ENCODE measurements at regions not wholly inside any gene's neighbourhood (a gene's known extent, or its start where the extent isn't known, plus 50 kb on each side); places are given as distances from the start of the nearest gene placed in this dataset.
"Not testable (repeated sequence)": the region's sequence is repeated elsewhere in the genome, so short reads cannot be mapped to it uniquely, and the experiment has no call there.

DNA sequence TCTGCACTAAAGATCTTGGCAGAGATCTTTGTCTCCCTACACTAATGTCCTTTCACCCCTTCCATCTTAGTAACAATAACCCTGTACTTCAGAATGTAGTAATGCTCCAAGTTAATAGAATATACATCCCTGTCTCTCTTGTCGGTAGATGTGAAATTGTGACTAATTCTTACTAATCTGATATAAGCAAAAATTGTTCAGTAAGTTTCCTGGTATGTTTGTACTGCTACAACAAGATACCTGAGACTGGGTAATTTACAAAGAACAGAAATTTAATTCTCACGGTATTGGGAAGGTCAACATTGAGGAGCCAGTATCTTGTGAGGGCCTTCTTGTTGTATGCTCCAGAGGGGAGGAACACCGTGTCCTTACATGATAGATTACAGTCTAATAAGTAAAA is 1686.6 kb upstream of the CDH9 start:
- DNase-seq (ENCODE audit: insufficient read length, low spot score) (no peak), FAIRE-seq (no peak)

DNA sequence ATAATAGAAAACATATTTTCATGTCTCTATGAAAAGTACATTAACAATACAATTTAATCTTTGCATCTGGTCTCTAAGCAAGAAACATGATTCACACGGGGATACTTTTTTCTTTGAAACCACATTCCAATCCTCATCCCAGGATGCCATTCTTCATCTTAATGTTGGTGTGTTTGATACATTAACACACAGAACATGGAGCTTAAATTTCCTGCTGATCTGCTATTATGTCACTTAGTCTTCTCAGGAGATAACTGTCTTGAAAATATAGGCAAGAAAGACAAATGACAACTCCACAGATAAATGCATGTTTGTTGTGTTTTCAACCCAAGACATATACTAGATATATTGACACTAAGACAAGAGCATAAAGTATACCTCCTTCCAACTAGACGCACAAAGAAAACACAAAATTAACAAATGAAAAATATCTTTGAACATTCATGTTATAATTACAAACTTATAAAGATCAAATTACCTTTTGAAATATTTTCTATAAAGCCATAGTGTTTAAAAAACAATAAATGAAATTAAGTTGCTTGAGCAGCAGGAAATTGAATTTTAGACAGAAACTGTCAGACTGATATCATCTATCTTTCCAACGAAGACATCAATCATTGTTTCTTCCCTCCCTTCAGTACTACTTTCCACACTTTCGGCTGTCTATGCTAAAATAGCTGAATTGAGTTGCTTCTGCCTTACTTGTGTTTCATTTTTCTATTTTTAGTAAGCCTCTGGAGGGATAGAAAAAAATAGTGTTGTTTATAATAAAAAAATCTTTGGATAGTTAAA is 1676.7 kb upstream of the CDH9 start:
- FAIRE-seq (no peak), DNase-seq (ENCODE audit: insufficient read length, low spot score) (no peak)

DNA sequence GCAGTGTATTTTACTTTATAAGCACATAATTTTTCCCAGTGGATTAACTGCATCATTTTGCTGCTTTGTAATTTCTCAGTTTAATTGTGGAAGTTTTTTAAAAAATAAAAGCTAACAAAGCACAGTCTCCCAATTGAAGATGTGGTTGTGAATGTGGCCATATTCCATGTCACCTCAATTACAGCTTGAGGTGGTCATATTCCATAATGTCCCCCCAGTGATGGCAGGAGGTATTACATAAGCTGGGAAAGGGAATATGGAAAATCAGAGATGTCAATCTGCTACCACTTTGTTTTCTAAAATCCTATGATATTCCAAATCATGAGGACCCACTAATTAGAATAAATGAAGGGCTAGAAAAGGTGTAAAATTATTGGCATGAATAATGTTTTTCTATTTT is 1672.0 kb upstream of the CDH9 start:
- DNase-seq (ENCODE audit: insufficient read length, low spot score) (no peak), FAIRE-seq (peak; percentile 38)

DNA sequence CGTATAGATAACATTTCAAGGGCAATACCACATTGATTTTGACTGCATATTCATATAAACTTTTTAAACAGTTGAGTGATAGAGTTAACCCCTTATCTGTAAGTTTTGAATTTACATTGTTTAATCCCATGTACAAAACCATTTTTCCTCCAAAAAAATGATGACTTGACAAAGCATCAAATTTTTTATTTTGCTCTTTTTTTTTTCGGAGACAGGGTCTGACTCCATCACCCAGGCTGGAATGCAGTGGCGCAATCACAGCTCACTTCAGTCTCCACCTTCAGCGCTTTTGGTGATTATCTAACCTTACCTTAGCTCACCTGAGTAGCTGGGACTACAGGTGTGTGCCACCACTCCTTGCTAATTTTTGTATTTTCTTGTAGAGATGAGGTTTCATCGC is 1670.1 kb upstream of the CDH9 start:
- no peak for FAIRE-seq
- no peak for DNase-seq (ENCODE audit: insufficient read length, low spot score)

DNA sequence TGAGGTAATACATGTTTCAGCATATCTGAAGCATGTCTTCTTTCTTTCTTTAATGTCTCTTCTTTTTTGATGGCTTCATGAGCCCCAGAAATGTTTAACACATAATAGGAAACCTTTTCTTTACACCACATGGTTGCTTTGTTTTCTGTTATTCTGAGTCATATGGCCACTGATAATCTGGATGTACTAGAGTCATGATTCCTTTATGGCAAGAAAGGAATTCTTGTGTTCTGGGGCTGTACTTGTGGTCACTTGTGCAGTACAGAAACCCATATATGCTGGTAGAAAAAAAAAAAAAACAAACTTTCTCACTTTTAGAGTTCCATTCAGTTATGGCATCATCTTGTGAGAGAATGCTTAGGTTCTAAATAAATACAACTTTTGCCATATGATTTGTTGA is 1669.3 kb upstream of the CDH9 start:
- DNase-seq (ENCODE audit: insufficient read length, low spot score): no peak

DNA sequence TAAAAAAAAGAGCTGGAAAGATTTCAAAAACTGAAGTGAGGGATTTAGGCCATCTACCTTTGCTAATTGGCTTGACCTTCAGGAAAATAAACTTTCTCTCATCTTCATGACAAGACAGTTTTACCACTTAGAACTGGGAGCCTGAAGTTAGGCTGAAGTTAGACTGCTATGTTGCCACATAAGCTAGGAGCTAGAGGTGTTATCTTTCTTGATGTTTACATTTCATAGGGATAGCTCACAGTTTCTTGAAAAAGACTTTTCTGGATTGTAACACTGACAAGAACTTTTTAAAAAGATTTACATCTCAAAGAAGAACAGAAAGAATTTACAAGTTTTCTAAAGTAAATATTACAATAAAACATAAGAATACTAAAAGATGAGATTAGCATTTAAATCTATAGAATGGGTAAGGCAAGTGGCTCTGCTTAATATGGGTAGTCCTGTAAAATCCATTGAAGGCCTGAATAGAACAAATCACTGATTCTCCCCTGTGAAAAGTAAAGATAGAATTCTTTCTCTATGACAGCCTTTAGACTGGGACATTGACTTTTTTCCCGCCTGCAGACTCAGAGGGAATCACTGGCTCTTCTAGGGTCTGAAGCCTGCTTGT is 1665.4 kb upstream of the CDH9 start:
- DNase-seq (ENCODE audit: insufficient read length, low spot score) (no peak), FAIRE-seq (no peak)

More for the DNA sequence above, 1669.3 kb upstream of the CDH9 start:
- FAIRE-seq: no peak

DNA sequence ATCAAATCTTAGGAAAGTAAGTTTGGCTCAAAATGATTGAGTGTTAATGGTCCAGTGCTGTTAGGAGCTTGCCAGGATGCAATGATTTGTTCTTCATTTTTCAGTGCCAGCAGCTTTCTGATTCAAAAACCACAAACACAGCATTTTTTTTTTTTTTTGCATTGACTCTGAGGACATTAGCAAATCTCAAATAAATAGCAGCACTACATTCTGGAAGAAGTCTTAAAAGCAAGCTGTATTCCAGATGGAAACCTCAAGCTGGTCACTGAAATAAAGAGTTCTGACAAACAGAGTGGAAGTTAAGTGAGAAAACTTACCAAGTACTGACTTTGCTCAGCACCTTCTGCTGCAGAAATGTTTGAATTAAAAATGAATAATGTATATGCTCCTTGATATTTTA is 1653.1 kb upstream of the CDH9 start:
- FAIRE-seq (no peak), DNase-seq (ENCODE audit: insufficient read length, low spot score) (no peak)

DNA sequence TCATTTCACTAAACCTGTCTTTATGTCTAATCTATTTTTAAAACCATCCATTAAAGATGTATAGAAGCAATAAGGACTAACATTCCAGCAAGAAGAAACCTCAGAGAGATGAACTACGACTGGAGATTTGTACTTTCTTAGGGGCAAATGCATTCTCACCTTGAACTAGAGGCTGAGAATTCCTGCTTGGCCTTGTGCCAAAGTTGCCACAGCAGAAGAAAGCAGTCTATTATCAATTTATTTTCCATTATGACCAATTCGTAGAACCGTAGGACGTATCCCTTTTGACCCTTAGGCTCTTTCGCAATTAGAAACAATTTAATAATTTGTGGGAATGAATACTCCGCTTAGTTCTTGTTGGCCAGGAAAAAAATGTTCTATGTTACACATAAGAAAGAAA is 1647.4 kb upstream of the CDH9 start:
- no peak for FAIRE-seq
- no peak for DNase-seq (ENCODE audit: insufficient read length, low spot score)

DNA sequence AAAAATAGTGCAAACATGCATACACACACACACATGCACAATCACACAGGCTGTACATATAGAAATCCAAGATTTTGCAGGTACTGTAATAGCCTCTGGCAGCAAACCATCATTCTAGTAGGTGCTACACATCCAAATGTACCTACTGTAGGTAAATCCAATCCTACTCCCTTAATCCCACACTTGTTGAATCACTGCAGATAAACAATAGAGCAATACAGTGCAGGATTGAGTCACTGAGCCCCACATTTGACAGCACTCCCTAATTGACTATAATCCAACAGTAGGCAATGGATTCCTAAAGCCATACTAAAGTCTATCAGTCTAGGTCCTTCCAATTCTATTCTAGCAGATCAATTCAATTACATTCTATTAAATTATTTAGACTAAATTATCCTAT is 1640.5 kb upstream of the CDH9 start:
- DNase-seq (ENCODE audit: insufficient read length, low spot score) (no peak), FAIRE-seq (peak; percentile 85)

DNA sequence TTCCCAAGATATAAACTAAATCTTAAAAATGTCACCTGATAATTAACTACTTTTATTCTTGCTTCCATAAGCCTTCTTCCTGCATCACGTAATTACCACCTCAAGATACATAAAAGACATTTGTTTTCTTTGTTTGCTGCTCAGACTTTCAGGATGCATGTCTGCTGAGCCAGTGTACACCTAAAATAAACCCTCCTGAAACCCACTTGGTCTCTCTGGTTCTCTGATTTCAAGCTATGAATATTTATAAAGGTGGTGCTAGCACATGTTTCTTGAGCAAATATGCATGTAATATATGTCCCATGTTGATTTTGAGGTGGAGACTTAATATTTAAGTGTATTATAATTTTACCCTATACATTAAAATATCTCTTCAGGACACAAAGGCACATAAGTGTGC is 1627.7 kb upstream of the CDH9 start:
- DNase-seq (ENCODE audit: insufficient read length, low spot score): no peak
- no peak for FAIRE-seq

DNA sequence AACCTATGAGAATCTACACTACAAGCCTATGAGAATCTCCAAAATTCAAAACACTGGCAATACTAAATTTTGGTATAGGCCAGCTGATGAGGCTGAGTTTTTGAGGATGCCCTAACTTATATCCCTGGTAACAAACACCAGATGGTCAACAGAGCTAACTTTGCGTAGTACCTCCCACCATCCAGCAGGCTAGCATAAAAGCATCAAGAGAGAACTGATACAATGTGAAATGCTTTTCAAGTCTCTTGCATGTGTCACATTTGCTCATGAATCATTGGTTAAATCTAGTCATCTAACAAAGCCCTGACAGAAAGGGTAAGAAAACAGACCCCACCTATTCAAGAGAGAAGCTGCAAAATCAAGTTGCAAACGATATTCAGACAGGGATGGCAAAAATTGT is 1609.7 kb upstream of the CDH9 start:
- FAIRE-seq: peak; percentile 84
- DNase-seq (ENCODE audit: insufficient read length, low spot score): peak; percentile 38

DNA sequence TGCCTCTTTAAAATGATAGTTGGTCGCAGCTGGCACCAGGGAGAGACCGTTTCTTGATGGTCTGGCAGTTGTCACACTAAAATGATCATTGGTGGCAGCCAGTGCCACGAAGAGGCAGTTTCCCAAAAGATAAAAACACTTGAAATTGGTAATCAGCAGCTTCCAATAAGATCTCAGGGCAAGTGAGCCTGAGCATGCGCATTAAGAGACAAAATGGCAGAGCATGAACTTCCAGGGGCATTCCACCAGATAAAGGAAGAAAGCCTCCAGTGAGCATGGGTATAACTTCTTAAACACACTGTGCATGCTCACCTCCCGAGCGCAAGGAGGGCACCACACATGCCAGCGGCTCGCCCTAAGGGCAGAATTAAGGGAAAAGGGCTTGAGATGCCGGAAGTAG is 1594.2 kb upstream of the CDH9 start:
- DNase-seq (ENCODE audit: insufficient read length, low spot score) (no peak), FAIRE-seq (no peak)

DNA sequence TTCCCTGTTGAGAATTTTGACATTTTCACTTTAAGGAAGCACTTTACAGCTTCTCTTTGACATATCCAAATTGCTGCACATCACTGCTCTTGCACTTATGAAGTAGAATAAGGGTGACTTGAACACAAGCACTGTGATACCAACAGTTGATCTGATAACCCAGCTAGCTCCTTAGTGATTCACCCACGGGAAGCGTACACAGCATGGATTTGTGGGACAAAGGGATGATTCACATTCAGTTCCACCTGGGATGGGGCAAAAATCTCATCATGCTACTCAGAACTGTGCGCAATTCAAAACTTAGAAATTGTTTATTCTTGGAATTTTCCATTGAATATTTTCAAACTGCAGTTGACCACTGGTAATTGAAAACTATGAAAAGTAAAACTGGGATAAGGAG is 1565.5 kb upstream of the CDH9 start:
- DNase-seq (ENCODE audit: insufficient read length, low spot score) (no peak), FAIRE-seq (no peak)

DNA sequence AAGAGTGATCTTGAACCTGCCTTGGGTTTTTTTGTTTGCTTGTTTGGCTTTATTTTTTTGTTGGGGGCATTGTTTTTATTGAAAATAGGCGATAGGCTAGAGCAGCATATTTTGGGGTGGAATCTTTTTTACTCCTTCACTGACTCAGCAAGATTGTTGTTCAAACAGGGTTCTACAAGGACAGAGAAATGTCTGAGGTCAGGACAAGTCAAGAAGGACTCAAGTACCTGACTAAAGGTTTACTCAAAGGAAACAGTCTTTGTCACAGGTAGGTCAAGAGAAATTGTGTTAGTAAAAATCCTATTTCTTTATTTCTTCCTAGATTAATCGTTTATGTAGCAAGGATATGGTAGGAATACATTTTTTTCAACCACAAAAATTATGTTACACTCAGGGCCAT is 1564.0 kb upstream of the CDH9 start:
- FAIRE-seq: no peak
- no peak for DNase-seq (ENCODE audit: insufficient read length, low spot score)

DNA sequence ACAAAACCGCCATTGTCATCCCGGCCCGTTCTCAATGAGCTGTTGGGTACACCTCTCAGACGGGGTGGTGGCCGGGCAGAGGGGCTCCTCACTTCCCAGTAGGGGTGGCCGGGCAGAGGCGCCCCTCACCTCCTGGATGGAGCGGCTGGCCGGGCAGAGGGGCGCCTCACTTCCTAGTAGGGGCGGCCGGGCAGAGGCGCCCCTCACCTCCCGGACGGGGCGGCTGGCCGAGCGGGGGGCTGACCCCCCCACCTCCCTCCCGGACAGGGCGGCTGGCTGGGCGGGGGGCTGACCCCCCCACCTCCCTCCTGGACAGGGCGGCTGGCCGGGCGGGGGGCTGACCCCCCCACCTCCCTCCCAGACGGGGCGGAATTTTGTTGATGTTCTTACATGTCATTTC is 1558.3 kb upstream of the CDH9 start:
- not testable (repeated sequence) for FAIRE-seq

DNA sequence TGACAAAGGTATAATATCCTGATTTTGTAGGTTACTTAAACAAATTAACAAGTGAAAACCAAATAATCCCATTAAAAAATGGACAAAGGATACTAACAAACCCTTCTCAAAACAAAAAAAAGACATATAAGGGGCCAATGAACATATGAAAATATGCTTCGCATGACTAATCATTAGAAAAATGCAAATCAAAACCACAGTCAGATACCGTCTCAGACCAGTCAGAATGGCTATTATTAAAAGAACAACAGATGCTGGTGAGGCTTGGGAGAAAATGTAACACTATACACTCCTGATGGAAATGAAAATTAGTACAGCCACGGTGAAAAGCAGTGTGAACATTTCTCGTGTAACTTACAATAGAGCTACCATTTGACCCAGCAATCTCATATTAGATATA is 1542.2 kb upstream of the CDH9 start:
- peak; percentile 83 for FAIRE-seq
- DNase-seq (ENCODE audit: insufficient read length, low spot score): peak; percentile 21

More for the DNA sequence above, 1558.3 kb upstream of the CDH9 start:
- not testable (repeated sequence) for DNase-seq (ENCODE audit: insufficient read length, low spot score)

DNA sequence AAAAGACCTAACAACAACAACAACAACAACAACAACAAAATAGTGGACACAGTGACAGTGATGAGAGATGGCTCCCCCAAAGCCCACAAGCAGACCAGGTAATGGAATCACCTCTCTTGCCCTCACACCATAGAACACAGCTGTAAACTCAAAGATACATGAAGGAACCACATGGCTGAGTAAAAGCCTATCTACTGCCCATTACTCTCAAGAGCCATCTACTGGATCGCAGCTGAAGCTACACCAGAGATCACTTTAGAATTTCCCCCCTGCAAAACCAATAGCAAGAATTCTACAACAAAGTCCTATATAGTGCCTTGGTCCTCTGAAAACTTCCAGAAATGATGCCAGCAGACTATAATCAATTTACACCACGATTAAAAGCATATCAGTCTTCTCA is 1537.6 kb upstream of the CDH9 start:
- peak; percentile 73 for FAIRE-seq
- peak; percentile 4 for DNase-seq (ENCODE audit: insufficient read length, low spot score)

DNA sequence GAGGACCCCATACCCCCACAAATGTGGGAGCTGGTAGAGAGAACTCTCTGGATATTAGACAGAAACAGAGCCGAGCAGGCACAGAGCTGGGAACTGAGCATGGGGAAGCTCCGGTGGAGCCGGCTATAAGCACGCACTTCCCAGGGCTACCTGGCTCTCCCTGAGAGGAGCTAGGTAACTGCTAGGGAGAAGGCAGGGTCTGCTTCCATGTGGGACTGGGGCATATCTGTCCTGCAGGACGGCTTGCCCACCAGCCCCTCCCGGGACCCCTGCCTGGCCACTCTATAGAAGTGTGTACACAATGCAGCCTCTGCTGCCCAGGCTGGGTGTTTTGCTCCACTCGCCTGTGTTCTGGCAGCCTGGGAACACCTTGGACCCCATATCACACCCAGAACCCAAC is 1537.0 kb upstream of the CDH9 start:
- DNase-seq (ENCODE audit: insufficient read length, low spot score) (no peak), FAIRE-seq (no peak)

DNA sequence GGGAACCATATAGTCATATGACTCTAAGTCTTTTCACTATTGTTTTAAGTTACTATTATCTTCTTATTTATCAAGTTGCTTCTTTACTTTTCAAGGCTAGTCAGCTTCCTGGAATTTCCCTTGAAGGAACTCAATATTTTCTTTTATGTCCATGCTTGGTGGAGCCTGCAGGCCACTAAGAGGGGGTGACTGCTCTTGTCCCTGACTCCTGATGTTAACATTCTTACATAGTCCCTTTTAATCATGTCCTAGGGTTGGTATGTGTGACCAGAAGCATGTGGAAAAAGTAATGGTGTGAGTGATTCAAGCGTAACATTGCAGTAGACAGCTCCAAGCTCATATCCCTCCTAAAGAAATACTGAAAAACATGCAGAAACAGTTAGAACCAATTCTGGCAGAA is 1536.2 kb upstream of the CDH9 start:
- FAIRE-seq: no peak
- DNase-seq (ENCODE audit: insufficient read length, low spot score): no peak

DNA sequence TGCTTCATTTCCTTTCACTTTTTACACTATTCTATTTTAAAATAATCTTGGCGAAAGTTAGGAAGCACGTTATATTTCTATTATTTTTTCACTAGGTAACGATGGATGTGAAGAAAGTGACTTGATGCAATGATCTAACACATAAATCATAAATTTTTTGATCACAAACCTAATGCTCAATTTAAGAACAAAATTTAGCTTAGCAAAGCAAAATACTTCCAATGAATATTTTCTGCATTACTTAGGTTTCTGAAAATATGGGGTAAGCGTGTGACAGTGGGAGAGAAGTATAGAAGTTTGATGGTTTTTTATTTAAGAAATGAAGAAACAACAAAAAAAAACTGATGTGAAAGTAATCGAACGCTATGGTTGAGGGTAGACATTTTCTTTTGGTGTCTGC is 1528.7 kb upstream of the CDH9 start:
- FAIRE-seq: no peak
- DNase-seq (ENCODE audit: insufficient read length, low spot score): no peak

DNA sequence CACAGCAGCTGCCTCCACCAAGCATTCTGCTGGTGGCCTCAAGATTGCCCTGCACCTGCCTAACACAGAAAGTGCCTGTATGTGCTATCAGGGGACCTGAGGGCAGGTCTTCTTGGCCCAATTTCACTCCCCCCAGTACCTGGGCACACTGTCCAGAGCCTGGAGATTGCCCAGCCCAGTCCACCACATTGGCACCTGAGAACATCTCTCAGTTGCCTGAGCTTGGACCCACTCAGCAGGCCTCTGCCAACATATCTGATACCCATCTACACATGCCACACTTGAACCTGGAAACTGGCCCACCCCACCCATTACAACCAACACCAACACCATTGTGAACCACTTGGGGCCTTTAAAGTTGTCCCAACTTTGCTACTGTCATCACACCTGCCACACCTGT is 1523.1 kb upstream of the CDH9 start:
- FAIRE-seq: no peak
- no peak for DNase-seq (ENCODE audit: insufficient read length, low spot score)

DNA sequence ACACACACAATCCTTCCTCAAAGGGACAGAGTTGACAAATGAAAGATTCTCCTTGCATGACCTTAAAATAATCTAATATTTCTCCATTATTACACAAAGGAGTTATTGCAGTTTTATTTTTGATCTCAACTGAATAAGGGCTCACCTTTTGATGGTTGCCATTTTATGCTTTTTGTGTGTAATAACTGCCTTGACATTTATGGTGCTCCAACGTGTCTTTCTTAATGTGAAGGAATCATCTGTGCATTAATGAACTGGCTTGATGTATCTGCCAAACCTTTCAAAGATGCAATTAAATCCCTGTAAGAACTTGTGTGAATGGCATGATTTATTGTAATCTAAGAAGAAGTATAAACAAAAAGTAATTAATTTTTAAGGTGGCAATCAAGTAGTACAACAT is 1519.8 kb upstream of the CDH9 start:
- FAIRE-seq (no peak), DNase-seq (ENCODE audit: insufficient read length, low spot score) (no peak)

DNA sequence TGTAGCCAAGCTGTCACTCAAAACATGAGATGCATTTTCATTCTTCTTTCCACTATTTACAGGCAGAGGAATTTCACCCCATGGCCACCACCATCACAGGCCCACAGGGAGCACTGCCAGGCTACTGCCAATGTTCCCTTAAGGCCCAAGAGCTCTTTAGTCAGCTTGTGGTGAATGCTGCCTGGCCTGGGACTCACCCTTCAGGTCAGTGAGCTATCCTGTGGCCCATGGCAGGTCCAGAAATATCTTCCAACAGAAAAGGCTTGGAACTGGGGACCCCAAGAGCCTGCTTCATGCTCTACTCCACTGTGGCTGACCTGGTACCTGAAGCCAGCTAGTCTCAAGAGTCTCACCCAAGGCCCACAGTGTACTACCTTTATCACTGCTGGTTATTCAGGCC is 1518.7 kb upstream of the CDH9 start:
- FAIRE-seq (no peak), DNase-seq (ENCODE audit: insufficient read length, low spot score) (no peak)
